Mammary epithelial cell (primary cell): ENCODE measurements at regions not wholly inside any gene's neighbourhood (a gene's known extent, or its start where the extent isn't known, plus 50 kb on each side); places are given as distances from the start of the nearest gene placed in this dataset.

Experiments used
- CTCF ChIP-seq, 2 donors: IDR thresholded peaks in 1 of 2; conservative IDR thresholded peaks in 1 of 2; 2 replicates each; pipeline ENCODE4 v1.5.1; 2011 to 2012; ENCODE audit warnings: inconsistent platforms in 2 of 2, low read length in 2 of 2, mild to moderate bottlenecking in 2 of 2, control low read depth in 1 of 2, low read depth in 1 of 2; ENCODE audit not compliant: insufficient read depth in 1 of 2; ENCODE audit errors: extremely low read depth in 1 of 2
- EZH2 ChIP-seq: IDR thresholded peaks from 2 replicates; pipeline ENCODE4 v1.6.1; 2012; ENCODE audit warnings: low read length, inconsistent platforms, borderline replicate concordance

GRCh38 chr5:38165435-38165834 is 92.9 kb upstream of the EGFLAM start:
- TF ChIP-seq CTCF (conservative IDR thresholded peaks at IDR 0.05 in 1 of 2, IDR thresholded peaks at IDR 0.05 in 1 of 2; ENCODE audit: extremely low read depth in 1 of 2, insufficient read depth in 1 of 2, low read depth in 1 of 2, low read length in 2 of 2): no peak
- TF ChIP-seq EZH2: no peak
